Posterior vena cava (tissue), 2 donors: ENCODE measurements at regions not wholly inside any gene's neighbourhood (a gene's known extent, or its start where the extent isn't known, plus 50 kb on each side); places are given as distances from the start of the nearest gene placed in this dataset.
"Not testable (repeated sequence)": the region's sequence is repeated elsewhere in the genome, so short reads cannot be mapped to it uniquely, and the experiment has no call there.

Source experiments
- DNase-seq: peaks from one replicate; pipeline ENCODE4 v3.0.0-alpha.2; 2020; ENCODE audit warnings: low spot score
- intact Hi-C, 2 donors: fragments of 100-400 bp; cut with DNase I; formaldehyde crosslinking; loops; one replicate each; pipeline versions ENCODE4 v1.14.1 to v1.14.2; 2022 to 2023
- donor health status: DM: yes; HTN: yes; CAD: no.
- donor health status: DM: yes; HTN: yes; CAD: no.

DNA sequence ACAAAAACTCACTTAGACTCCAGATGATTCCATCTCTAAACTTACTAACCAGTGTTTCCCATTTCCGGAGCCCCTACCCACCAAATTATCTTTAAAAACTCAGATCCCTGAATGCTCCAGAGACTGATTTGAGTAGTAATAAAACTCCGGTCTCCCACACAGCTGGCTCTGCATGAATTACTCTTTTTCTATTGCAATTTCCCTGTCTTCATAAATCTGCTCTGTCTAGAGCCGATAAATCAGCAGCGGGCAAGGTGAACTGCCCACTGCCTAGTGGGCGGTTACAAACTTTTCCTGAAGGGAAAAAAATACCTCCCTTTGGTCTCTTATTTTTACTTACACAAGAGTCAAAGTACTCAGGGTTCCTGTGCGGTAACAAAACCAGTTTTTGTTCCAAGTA lies 624.4 kb upstream of the RORB start:
- no peak for DNase-seq
- intact Hi-C loops = no loop called here

DNA sequence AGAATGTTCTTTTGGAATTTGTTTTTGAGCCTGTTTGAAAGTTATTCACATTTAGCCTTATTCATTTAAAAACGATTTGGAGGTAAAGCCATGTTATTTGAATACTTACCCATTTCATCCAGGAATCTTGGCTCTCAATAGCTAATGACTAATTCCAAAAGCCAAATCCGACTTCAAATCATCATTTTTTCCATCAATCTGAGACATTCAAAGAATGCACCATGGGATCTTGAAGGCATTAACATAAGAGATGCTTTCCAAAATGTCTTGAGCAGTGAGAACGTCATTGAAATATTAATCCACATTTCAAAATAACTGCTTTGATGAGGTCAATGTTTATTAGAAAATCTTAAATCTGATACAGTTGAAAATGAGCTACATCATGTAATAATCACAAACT lies 617.0 kb upstream of the RORB start:
- intact Hi-C loops = no loop called here
- DNase-seq = no peak

DNA sequence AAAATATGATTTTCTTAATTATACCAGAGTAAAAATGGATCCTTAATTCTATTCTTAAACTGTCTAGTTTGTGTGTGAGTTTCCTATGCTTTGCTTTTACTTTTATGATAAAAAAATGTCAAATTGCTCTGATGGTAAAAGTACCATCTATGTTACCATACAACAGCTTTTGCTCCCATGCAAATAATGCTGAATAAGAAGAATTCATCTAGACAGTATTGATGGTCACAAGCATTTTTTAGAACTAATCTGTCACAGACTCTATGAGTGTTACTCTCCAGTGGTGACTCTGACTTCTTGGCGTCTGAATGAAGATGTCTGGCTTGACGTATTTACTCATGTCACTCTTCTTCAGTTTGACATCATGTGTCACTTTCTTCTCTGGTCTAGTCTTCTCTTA lies 608.1 kb upstream of the RORB start:
- DNase-seq = no peak
- intact Hi-C loops = no loop called here

DNA sequence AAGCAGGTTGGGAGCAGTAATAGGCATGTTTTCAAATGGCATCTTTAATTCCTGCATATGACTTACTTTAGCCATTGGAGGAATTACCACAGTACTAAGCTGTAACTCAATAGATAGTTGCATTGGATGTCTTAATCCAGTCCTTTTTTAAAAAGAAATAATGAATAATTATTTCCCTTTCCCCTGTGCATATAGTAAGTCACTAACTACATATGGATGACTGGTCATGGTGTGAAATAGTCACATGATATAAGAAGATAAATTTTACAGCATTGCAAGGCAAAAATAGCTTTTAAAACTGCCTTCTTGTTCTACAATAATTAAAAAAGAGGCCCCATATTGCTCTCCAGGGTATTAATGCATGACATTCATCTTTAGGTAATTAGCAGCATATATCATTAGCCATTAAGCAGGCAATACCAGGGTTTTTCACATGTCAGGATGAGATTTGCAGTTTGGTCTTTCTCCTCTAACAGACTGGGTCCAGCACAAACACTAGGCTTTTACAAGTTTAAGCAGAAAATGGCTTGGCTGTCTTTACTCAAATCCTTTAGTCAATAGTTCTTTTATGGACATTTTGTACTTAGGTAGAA lies 606.4 kb upstream of the RORB start:
- intact Hi-C loops = no loop called here
- no peak for DNase-seq

DNA sequence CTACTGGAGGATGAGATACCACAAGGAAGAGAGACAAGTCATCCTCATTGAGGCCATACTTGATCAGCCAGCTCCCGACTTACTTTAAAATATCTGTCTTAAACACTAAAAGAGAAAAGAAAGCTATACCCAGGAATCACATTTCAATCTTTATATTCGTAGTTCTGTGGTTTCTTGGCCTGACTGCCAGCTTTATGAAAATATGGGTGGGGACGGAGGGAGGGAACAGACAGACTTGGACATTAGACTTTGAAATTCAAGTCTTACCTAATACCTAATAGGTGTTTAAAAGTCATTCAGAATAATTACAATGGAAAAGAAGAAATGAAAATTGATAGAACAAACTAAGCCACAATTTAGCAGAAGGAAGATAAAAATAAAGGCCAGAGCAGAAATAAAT lies 604.8 kb upstream of the RORB start:
- no peak for DNase-seq
- intact Hi-C loops = no loop called here

DNA sequence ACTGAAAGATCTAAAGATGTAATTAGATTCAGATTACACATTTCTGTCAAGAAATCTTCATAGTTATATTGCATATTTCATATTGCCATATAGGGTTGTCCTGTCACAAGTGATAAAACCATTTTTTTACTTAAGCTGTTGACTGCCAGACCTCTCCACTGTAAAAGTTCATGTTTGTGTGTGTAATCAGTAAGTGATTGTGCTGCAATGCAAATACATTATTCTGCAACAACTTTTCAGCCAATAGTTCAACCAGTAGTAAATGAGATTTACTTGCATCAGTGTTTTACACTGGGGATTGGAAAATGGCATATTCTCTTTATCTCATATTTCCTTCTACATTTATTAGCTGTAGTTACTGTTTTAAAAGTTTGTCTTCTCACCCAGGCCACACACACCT lies 603.9 kb upstream of the RORB start:
- no peak for DNase-seq
- intact Hi-C loops = no loop called here

DNA sequence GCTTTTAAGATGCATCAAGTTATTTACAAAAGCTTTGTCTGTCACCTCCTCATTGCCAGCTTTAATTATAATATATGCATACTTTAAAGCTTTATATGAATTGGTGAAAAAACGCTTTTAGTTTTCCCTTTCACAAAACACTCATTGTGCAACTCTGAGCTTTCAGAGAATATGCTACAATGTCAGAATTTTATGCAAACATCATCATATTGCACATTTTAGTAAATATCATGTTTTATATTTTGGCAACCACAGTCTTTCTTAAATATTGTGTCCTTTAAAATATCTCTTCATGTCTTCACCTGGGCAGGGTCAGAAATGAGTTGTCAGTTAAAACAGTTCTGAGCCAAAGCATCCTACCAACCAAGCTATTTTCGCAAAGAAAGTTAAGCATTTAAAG lies 601.1 kb upstream of the RORB start:
- DNase-seq = no peak
- intact Hi-C loops = no loop called here

DNA sequence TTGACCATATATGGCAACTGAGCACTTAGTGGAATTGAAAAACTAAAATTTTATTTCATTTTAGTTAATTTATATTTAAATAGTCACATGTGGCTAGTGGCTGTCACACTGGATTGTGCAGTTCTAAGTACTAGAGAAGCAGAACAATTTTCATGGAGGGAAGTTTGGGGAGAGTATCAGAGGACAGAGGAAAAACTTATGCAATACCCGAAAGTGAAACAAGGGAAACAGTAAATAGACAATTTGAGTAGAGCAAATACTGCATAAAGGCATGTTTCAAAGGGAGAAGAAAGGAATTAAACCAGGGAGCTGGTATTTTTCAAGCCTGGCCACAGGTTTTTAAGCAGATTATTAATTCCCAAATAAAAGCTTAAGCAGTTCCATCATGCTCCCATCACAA lies 590.5 kb upstream of the RORB start:
- no peak for DNase-seq
- intact Hi-C loops = no loop called here

DNA sequence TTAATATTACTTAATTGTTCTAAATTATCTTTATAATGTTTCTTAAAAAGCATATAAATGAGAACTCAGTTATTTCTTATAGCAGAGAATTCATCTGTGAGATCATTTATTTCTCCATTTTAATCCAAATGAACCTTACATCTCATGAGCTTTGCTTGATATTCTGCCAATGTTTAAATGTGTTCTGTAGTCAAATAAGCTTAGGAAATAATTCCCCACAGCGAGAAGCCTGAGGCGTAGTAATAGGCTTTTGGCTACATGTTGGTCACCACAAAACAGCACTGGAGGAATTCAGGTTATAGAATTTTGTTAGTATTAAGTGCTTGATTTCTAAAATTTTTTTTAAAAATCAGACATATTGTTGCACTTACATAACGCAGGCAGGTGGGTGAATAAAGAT lies 585.3 kb upstream of the RORB start:
- no peak for DNase-seq
- intact Hi-C loops = no loop called here

DNA sequence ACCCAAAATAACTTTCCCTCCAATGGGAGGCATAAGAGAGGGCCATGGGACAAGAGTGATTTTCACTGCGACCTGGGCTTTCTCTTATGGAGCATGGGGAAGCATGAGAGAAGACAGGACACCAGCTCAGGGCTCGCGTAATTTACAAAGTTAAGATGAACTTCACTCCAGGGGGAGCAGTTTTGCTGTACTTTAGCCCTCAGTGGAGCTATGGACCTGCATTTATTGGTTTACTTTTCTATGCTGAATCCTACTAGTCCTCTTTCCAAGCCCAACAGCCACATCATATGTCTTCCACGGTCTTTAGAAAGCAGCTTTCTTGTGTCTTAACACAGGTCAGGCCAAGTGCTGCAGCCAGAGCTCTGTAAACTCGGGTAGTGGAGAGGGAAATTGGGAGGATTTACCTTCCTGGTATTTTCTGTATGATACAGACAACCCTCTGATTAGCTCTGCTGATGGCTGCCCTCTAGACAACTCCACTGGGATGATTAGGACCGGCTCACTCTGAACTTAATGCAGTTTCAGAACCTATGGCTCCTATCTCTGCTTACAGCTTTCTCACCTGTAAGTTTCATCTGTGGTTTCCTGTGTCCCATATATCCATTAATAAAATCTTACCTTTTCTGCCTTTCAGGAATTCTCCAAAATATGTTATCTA lies 581.0 kb upstream of the RORB start:
- intact Hi-C loops = no loop called here
- no peak for DNase-seq

DNA sequence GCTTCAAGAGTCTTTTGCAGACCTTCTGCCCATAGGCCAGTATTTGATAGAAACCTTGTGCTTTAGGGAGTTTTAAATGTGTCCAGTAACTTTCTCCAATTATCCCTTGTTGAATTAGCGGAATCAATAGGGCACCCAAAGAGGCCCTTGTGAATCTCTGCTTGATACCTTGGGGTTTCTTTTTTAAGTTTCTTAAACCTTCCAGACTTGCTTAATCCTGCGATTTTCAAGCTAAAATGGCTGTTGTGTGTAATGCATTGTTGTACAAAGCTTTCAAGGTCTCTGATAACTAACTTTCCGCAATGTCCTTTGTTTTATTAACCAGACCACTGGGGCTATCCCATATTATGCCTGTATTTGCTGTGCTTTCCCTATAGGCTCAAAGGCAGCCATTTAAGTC lies 577.4 kb upstream of the RORB start:
- no peak for DNase-seq
- intact Hi-C loops = no loop called here

DNA sequence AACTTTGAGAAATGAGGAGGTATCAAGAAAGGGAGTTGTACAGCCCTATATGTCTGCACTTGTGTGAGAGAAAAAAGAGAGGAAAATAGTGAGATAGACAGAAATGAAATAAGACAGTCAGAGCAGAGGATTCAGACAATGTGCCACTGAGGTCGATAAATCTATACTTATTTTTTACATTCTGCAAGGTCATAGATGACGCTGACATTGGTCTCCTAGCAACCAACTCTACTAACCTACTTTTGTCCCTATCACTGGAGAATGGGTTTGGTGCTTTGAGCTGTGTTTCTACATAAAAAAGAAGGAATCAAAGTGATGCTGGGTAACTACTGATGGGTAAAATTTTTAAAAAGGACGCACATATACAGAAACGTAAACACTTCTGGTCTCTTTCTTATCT lies 573.3 kb upstream of the RORB start:
- intact Hi-C loops = no loop called here
- DNase-seq = no peak

DNA sequence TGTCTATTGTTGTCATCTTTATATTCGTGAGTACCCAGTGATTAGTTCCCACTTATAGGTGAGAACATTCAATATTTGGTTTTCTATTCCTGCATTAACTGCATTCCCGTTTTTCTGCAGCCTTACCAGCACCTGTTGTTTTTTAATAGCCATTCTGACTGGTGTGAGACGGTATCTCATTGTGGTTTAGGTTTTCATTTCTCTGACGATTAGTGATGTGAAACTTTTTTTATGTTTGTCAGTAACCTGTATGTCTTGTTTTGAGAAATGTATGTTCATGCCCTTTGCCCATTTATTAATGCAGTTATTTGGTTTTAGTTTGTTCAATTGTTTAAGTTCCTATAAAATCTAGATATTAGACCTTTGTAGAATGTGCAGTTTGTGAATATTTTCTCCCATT lies 546.0 kb upstream of the RORB start:
- intact Hi-C loops = loop anchor here in 1 of 2 donors (2.0 to 10.0 kb wide), 2 partner anchors 18 to 1374 kb away; no protein-coding TSS in a partner anchor
- no peak for DNase-seq

DNA sequence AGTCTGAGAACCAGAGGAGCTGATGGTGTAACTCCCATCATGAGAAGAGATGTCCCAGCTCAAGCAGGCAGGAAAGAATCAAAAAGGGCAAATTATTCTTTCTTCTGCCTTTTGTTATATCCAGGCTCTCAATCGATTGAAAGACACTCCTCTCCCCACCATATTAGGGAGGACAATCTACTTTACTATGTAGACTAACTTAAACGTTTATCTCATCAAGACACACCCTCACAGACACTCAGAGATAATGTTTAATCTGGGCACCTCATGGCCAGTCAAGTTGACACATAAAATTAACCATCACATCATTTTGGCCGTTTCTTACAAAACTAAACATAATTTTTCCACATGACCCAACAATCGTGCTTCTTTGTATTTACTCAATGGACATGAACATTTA lies 534.3 kb upstream of the RORB start:
- no peak for DNase-seq
- intact Hi-C loops = no loop called here

DNA sequence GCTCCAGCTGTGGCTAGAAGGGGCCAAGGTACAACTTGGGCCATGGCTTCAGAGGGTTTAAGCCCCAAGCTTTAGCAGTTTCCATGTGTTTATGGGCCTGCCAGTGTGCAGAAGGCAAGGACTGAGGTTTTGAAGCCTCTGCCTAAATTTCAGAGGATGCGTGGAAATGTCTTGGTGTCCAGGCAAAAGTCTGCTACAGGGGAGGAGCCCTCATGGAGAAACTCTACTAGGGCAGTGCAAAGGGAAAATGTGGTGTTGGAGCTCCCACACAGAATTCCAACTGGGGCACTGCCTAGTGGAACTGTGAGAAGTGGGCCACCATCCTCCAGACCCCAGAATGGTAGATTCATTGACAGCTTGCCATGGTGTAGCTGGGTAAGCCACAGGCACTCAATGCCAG lies 527.2 kb upstream of the RORB start:
- no peak for DNase-seq
- intact Hi-C loops = no loop called here

DNA sequence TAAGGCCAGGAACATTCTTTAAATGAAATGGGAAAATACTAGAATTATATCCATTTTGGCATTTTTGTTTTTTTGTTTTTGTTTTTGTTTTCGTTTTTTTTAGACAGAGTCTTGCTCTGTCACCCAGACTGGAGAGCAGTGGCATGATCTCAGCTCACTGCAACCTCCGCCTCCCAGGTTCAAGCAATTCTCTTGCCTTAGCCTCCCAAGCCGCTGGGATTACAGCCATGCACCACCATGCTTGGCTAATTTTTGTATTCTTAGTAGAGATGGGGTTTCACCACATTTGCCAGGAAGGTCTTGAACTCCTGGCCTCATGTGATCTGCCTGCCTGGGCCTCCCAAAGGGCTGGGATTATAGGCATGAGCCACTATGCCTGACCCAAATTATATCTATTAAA lies 520.7 kb upstream of the RORB start:
- intact Hi-C loops, DNase-seq: not testable (repeated sequence)

DNA sequence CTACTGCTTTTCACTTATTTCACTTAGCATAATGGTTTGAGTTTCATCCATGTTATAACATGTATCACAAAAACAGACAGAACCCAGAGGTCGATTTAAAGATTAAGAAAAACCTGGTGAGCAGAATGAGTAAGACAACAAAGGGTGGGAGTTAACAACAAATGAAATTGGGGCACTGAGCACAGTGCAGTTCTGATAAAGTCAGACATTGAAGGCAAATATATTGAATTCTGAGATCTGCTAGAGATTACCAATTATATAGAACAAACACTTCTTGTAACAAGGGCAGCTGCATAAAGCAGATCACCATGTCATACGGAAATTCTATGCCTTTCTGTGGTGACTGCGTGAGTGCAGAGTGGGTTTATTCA lies 517.3 kb upstream of the RORB start:
- DNase-seq = no peak
- intact Hi-C loops = no loop called here

DNA sequence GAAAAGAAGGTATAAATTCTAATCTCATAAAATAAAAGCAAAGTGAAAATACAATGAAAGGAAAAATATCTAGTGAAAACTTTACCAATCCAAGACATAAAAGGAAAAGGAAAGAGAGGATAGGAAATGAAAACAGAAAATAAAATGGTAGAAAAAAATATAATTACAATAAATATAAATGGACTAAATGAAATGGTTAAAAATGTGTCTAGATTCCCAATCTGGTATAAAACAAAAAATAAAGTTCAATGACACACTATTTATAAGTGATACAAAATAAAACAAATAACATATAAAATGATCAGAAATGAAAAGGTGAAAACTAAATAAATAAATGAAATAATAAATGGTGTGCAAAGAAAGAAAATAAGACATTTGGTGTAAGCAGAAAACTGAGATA lies 516.4 kb upstream of the RORB start:
- intact Hi-C loops = no loop called here

DNA sequence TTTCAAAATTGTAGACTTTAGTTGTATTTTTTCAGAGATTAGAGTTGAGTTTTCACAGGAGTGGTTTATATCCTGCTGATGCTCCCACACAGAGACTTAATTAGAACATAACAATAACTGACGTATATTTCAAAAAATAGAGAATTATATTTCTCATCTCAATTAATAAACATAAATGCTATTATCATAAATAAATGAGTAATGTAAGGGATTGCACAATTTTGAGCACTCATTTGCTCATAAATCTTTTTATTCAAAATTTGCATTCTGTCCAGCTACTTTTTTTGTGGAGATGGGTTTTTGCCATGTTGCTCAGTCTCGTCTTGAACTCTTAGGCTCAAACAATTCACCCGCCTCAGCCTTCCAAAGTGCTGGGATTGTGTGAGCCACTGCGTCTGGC lies 515.7 kb upstream of the RORB start:
- intact Hi-C loops = no loop called here

More for the DNA sequence above, 516.4 kb upstream of the RORB start:
- no peak for DNase-seq

DNA sequence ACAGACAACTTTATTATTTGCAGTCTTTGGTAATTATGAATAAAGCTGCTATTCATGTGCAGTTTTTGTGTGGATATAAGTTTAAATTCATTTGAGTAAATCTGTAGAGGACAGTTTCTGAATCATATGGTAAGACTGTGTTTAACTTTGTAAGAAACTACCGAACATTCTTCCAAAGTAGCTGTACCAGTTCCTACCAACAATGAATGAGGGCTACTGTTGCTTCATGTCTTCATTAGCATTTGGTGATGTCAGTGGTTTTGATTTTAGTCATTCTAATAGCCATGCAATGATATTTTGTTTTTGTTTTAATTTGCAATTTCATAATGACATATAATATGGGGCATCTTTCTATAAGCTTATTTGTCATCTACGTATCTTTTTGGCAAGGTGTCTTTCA lies 501.3 kb upstream of the RORB start:
- intact Hi-C loops = no loop called here
- no peak for DNase-seq

More for the DNA sequence above, 515.7 kb upstream of the RORB start:
- DNase-seq = no peak

DNA sequence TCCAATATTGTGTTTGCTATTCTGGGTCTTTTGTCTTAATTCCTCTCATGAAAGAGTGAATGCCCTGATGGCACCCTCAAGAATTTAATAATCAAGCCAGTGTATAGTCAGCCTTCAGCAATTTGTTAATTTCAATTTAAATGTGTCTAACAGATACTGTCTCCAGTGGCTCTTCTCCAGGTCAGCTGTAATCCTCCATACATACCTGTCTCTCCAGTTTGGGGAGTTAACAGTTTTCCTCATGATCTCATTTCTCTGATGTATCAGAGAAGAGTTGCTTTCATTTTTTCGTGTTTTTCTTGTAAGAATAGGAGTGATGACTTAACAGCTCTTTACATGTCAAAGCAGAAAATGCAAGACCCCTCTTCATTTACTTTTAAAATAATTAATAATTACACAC lies 500.3 kb upstream of the RORB start:
- intact Hi-C loops = no loop called here
- no peak for DNase-seq

DNA sequence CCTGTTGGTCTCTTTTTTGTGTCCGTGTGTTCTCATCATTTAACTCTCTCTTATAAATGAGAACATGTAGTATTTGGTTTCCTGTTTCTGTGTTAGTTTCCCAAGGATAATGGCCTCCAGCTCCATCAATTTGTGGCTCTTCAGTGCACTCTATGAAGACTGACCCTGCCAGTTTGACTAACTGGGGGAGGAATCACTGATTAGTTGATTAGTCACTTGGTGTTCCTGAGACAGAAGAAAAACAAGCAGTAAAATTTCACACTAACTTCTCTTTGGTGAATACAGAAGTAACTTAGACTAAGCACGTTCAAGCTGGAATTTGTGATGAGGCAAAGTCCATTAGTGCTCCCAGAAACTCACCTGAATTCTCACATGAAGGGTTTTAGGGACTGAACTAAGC lies 495.8 kb upstream of the RORB start:
- intact Hi-C loops = no loop called here
- no peak for DNase-seq
